ENCODE measurements at regions not wholly inside any gene's neighbourhood (a gene's known extent, or its start where the extent isn't known, plus 50 kb on each side); places are given as distances from the start of the nearest gene placed in this dataset.

DNA sequence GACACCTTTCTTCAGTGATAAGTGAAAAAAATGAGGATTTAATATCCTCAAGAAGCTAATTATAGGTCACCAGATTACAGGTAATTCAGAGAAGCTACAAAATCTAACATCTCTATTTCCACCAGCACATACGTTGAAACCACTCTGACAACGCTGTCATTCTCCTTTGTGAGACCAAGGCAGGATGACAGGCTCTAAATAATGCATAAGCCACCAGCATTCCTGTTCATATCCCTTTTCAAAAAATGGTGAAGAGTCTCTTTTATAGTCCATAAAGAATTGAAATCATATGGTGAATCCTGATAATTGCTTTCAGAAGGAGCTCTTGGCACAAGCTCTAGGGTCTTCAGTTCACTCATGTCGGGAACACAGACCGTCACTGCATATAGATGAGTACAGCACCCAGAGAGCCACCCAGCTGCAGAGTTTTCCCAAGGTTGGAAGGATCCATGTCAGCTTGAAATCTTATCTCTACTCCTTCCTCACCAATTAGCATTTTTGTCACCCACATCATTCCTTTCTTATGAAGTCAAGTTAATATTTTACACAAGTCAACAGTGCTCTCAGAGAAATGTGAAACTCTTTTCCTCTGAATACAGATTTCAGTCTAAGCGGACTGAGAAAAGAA lies 431.4 kb downstream of the TBC1D4 start:
- Histone ChIP-seq H3K4me1 (no peaks in the 10 kb centered on the region), H3K4me3 (no peak overlapping the region), H3K27ac (no peak overlapping the region), H3K36me3 (no peaks in the 10 kb centered on the region), H3K27me3 (ENCODE audit: low read depth) (no peaks in the 10 kb centered on the region), H3K9me3 (no peaks in the 10 kb centered on the region)
- TF ChIP-seq, protein P1, sequence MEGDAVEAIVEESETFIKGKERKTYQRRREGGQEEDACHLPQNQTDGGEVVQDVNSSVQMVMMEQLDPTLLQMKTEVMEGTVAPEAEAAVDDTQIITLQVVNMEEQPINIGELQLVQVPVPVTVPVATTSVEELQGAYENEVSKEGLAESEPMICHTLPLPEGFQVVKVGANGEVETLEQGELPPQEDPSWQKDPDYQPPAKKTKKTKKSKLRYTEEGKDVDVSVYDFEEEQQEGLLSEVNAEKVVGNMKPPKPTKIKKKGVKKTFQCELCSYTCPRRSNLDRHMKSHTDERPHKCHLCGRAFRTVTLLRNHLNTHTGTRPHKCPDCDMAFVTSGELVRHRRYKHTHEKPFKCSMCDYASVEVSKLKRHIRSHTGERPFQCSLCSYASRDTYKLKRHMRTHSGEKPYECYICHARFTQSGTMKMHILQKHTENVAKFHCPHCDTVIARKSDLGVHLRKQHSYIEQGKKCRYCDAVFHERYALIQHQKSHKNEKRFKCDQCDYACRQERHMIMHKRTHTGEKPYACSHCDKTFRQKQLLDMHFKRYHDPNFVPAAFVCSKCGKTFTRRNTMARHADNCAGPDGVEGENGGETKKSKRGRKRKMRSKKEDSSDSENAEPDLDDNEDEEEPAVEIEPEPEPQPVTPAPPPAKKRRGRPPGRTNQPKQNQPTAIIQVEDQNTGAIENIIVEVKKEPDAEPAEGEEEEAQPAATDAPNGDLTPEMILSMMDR (IDR thresholded peaks at IDR 0.05): no peak
- intact Hi-C loops (cut with DNase I): no loop called here
- ATAC-seq (peak in 1 of 2 donors; percentile 28), DNase-seq (no peak)

DNA sequence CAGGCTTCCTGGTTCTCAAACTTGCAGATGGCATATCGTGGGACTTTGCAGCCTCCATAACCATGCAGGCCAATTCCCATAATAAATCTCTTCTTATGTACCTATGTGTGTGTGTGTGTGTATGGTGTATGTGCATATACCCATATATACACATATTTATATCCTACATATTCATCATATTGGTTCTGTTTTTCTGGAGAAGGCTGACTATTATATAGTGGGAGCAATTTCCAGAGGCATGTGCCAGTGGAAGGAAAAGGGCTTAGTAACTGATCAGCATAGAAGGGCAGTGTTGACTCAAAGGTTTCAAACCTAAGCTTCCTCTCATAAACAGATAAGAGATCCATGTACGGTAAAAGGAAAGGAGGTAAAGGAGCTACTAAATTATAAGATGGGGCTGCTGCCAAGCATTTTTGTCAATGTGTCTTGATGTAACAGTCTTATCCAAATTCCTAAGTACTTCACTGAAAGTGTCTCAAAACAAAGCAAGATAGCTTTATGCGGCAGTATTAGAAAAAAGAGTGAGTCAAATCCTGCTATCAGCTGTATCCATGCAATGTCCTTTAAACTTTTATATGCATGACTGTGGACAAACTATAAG lies 432.1 kb downstream of the TBC1D4 start:
- no peaks in the 10 kb centered on the region for H3K4me1 ChIP-seq
- H3K9me3 ChIP-seq: no peaks in the 10 kb centered on the region
- intact Hi-C loops (cut with DNase I): no loop called here
- ATAC-seq (no peak), DNase-seq (no peak)
- H3K27ac ChIP-seq: no peak overlapping the region
- TF ChIP-seq, protein P1 (IDR thresholded peaks at IDR 0.05): no peak
- H3K27me3 ChIP-seq (ENCODE audit: low read depth): no peaks in the 10 kb centered on the region
- H3K4me3 ChIP-seq: no peak overlapping the region
- no peaks in the 10 kb centered on the region for H3K36me3 ChIP-seq

DNA sequence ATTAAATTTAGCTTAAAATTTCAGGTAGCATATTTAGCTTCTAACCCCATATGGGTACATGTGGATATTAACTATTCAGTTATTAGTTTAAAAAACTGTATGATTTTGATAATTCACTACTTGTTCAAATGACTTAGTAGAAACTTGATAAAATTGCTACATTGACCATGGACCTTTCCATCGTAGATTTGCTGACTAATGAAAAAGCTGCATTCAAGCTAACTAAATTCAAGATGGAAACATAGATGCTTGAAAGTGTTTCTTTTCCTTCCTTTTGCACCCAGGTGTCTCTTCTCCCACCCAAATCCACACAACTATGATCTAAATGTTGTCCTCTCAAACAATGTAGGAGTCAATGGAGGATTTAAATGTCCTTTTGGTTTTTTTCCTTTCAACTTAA lies 439.2 kb downstream of the TBC1D4 start:
- no peak for DNase-seq
- Histone ChIP-seq H3K9me3 (no peaks in the 10 kb centered on the region), H3K4me1 (no peaks in the 10 kb centered on the region), H3K27me3 (ENCODE audit: low read depth) (no peaks in the 10 kb centered on the region), H3K27ac (no peak overlapping the region), H3K36me3 (no peaks in the 10 kb centered on the region), H3K4me3 (no peak overlapping the region)
- intact Hi-C loops (cut with DNase I): no loop called here
- ATAC-seq: no peak
- TF ChIP-seq, protein P1 (IDR thresholded peaks at IDR 0.05): no peak

DNA sequence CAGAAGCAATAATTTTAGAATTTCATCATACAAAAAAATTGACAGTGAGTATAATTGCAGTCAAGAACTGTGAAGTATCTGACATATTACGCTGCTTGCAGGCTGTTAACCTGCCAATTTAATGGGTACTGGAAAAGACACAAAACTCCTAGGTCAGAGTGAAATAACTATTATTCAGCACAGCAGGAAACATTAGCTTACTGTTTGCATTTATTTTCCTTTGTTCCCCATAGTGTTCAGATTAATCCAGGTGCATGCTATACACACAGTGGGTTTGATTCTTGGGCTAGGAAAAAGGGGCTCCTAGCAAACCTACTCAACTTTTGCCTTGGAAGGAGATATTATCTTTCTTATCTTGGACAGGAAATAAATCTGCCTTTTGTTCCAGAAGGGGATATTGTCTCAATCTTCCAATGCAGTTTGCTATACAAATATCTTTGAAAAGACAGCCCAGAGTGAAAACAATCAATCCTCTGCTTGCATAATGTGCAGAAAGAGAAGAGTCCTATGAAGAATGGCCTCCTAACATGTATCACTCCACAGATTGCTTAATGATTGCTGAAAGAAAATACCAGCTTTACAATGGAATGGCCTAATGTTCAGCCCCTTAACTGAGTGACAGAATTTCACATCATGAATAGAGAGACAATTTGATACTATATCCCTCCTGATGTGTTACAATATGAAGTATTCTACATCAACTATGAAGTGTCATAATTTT lies 443.4 kb downstream of the TBC1D4 start:
- no peaks in the 10 kb centered on the region for H3K9me3 ChIP-seq
- H3K4me1 ChIP-seq: no peaks in the 10 kb centered on the region
- H3K36me3 ChIP-seq: no peaks in the 10 kb centered on the region
- TF ChIP-seq, protein P1 (IDR thresholded peaks at IDR 0.05): no peak
- H3K4me3 ChIP-seq: no peak overlapping the region
- H3K27me3 ChIP-seq (ENCODE audit: low read depth): no peaks in the 10 kb centered on the region
- no peak overlapping the region for H3K27ac ChIP-seq
- DNase-seq (no peak), ATAC-seq (no peak)
- intact Hi-C loops (cut with DNase I): no loop called here

DNA sequence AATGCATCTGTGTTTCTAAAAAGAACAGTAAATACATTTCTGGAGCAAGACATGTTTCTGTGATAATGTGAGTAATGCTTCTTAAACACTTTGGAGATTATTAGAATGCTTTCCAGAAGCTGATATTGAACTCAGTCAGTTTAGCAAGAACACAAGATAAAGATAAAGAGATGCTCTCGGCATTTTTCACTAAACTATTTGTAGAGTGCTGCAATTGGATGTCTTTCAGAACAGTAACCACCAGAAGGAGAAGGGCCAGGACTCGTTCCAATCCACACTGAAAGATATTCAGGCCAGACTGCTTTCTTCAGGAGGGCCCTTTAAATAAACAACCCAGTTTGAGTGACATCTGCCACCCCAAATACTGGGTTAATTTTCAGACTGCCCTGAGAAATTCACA lies 456.0 kb downstream of the TBC1D4 start:
- Histone ChIP-seq H3K4me3 (no peak overlapping the region), H3K9me3 (peaks cover 3% of the 10 kb centered on the region), H3K27ac (no peak overlapping the region), H3K36me3 (no peaks in the 10 kb centered on the region), H3K4me1 (no peaks in the 10 kb centered on the region), H3K27me3 (ENCODE audit: low read depth) (no peaks in the 10 kb centered on the region)
- TF ChIP-seq, protein P1 (IDR thresholded peaks at IDR 0.05): no peak
- DNase-seq: no peak
- intact Hi-C loops (cut with DNase I): no loop called here
- no peak for ATAC-seq

Measured in lower lobe of right lung (tissue), 2 donors.